Neural cell (in vitro differentiated cells): ENCODE measurements at regions not wholly inside any gene's neighbourhood (a gene's known extent, or its start where the extent isn't known, plus 50 kb on each side); places are given as distances from the start of the nearest gene placed in this dataset.

Experiments used
- CTCF ChIP-seq: fragments of 450-650 bp; IDR thresholded peaks from 2 replicates; pipeline ENCODE4 v1.5.1; 2014; ENCODE audit warnings: antibody characterized with exemption, mild to moderate bottlenecking, moderate library complexity; ENCODE audit not compliant: poor library complexity, severe bottlenecking
- EP300 ChIP-seq: fragments of 450-650 bp; conservative IDR thresholded peaks from 2 replicates; pipeline ENCODE4 v1.6.1; 2014; ENCODE audit warnings: antibody characterized with exemption, mild to moderate bottlenecking, moderate library complexity; ENCODE audit not compliant: poor library complexity, severe bottlenecking
- EZH2 ChIP-seq: fragments of 200-600, 300-800 bp; shearing (Covaris generic), sonication (generic); IDR thresholded peaks from 2 replicates; pipeline ENCODE4 v1.6.1; 2014; ENCODE audit warnings: antibody characterized with exemption, low read length, borderline replicate concordance, mild to moderate bottlenecking; ENCODE audit not compliant: insufficient read depth, poor library complexity, severe bottlenecking
- MXI1 ChIP-seq: fragments of 450-650 bp; conservative IDR thresholded peaks from 2 replicates; pipeline ENCODE4 v1.6.1; 2014; ENCODE audit warnings: antibody characterized with exemption, mild to moderate bottlenecking; ENCODE audit not compliant: poor library complexity, severe bottlenecking
- POLR2AphosphoS5 ChIP-seq: IDR thresholded peaks from 2 replicates; pipeline ENCODE4 v1.6.1; 2012
- TAF1 ChIP-seq: IDR thresholded peaks from 2 replicates; pipeline ENCODE4 v1.6.1; 2012; ENCODE audit warnings: low read depth

- TF ChIP-seq CTCF: no peak
- TF ChIP-seq EZH2: no peak
- TF ChIP-seq POLR2AphosphoS5: no peak
- TF ChIP-seq EP300: no peak
- TF ChIP-seq TAF1: no peak
- TF ChIP-seq MXI1: no peak
Observed at GRCh38 chr5:121741156-121741555, 110.5 kb upstream of the FTMT start.
